Esophagus squamous epithelium (tissue), 5 donors: ENCODE measurements at regions not wholly inside any gene's neighbourhood (a gene's known extent, or its start where the extent isn't known, plus 50 kb on each side); places are given as distances from the start of the nearest gene placed in this dataset.

Experiments
- DNase-seq: peaks from one replicate; lab custom pipeline; 2025; lab: John Stamatoyannopoulos, UW
- H3K27ac ChIP-seq, 4 donors: fragments of 200-600 bp; sonication (generic); one replicate each; pipeline ENCODE4 v1.5.1; 2016 to 2019; ENCODE audit warnings: mild to moderate bottlenecking in 1 of 4
- H3K27me3 ChIP-seq, 4 donors: fragments of 200-600 bp; sonication (generic); 1 replicate in 3 of 4; 2 replicates in 1 of 4; pipeline versions ENCODE4 v1.5.1 to v1.6.0; 2017 to 2021; ENCODE audit warnings: antibody characterized with exemption in 1 of 4
- H3K36me3 ChIP-seq, 3 donors: fragments of 200-600 bp; sonication (generic); one replicate each; pipeline ENCODE4 v1.5.1; 2016 to 2019
- H3K4me1 ChIP-seq, 3 donors: fragments of 200-600 bp; sonication (generic); one replicate each; pipeline ENCODE4 v1.5.1; 2017 to 2019
- H3K4me3 ChIP-seq, 4 donors: fragments of 200-600 bp; sonication (generic); 1 replicate in 3 of 4; 2 replicates in 1 of 4; pipeline ENCODE4 v1.5.1; 2016 to 2019; ENCODE audit warnings: mild to moderate bottlenecking in 2 of 4, moderate library complexity in 1 of 4
- H3K9me3 ChIP-seq, 3 donors: fragments of 200-600 bp; sonication (generic); one replicate each; pipeline ENCODE4 v1.5.1; 2016 to 2019
- CTCF ChIP-seq, 6 experiments: fragments of 450-650 bp in 4 of 6; fragments of 200-600 bp in 2 of 6; sonication (generic) in 2 of 6; IDR thresholded peaks; one replicate each; pipeline ENCODE4 v1.5.1; 2016 to 2019; ENCODE audit warnings: antibody characterized with exemption in 6 of 6, mild to moderate bottlenecking in 4 of 6, moderate library complexity in 4 of 6
- POLR2A ChIP-seq, 4 donors: fragments of 450-650 bp; IDR thresholded peaks; one replicate each; pipeline ENCODE4 v1.6.1; 2017; ENCODE audit warnings: antibody characterized with exemption in 4 of 4, mild to moderate bottlenecking in 4 of 4, moderate library complexity in 3 of 4
- WGBS, 2 donors: methylation state at CpG; one replicate each; pipeline ENCODE4 v1.1.5; 2018; 5-methylcytosine and 5-hydroxymethylcytosine counted together
- intact Hi-C: fragments of 100-400 bp; cut with DNase I; formaldehyde crosslinking; loops from one replicate; pipeline ENCODE4 v1.15.0; 2022
- small RNA-seq, 4 donors: library from RNA; depleted of rRNA; stranded (forward); fragments of <200 nt; gene quantifications; one replicate each; pipeline ENCODE3, GENCODE V24; 2016
- donor health status: DM: yes; HTN: yes; CAD: no.

DNA sequence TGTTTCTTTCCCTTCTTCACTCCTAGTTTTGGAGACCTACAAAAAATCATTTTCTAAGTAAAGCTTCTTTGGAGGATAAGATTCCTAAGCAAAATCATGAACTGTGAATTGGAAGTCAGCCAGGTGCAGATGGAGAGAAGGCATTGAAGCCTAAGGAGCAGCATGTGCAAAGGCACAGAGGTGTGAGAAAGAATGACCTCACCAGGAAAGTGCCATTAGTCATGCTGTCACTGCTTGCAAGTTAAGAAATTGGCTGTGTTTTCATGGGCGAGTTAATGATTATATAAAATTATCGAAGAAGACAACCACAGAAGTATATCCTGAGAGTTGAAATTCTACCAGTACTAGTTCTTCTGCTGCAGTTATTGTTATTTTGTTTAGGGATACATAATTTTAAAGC is 80.3 kb upstream of the KLHL1 start:
- no peaks in the 10 kb centered on the region for H3K27me3 ChIP-seq
- no peak overlapping the region for H3K27ac ChIP-seq
- DNase-seq: no peak
- no peak overlapping the region for H3K4me3 ChIP-seq
- intact Hi-C loops: no loop called here
- no peak for TF ChIP-seq CTCF (IDR thresholded peaks at IDR 0.05)
- TF ChIP-seq POLR2A (IDR thresholded peaks at IDR 0.05): no peak
- 47 to 72% methylated on average over 2 of the region's 2 CpGs for WGBS, 2 donors
- no peaks in the 10 kb centered on the region for H3K9me3 ChIP-seq
- H3K4me1 ChIP-seq: no peaks in the 10 kb centered on the region
- no peaks in the 10 kb centered on the region for H3K36me3 ChIP-seq

DNA sequence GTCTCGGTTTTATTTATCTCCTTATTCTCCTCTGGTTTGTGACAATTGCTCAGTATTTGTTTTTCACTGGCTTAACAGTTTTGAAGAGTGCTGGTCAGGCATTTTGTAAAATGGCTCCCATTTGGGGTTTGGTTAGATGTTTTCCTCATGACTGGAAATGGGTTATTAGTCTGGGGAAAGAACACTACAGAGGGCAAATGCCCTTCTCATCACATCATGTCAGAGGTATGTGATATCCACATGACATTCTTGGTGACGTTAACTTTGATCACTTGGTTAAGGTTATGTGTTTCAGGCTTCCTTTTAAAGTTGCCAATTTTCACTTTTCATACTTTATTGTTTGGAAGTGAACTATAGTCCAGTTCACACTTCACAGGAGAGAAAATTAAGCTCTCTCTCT is 74.8 kb upstream of the KLHL1 start:
- H3K9me3 ChIP-seq: peaks cover 0 to 4% (median 0%) of the 10 kb centered on the region in 3 donors
- H3K27ac ChIP-seq: no peak overlapping the region
- TF ChIP-seq CTCF (IDR thresholded peaks at IDR 0.05) (no peak), POLR2A (IDR thresholded peaks at IDR 0.05) (no peak)
- no peak overlapping the region for H3K4me3 ChIP-seq
- H3K36me3 ChIP-seq: no peaks in the 10 kb centered on the region
- no peaks in the 10 kb centered on the region for H3K27me3 ChIP-seq
- 52% methylated on average over 2 of the region's 2 CpGs for WGBS, 2 donors
- no peaks in the 10 kb centered on the region for H3K4me1 ChIP-seq
- no peak for DNase-seq
- intact Hi-C loops: no loop called here

Small RNA genes lying in the stretch of these regions (small RNA-seq; reads per million reads assigned to genes)
- gene AL445264.1 (0 reads per million in 4 donors), gene RNU6-54P (0 reads per million in 4 donors)
